ENCODE measurements at regions not wholly inside any gene's neighbourhood (a gene's known extent, or its start where the extent isn't known, plus 50 kb on each side); places are given as distances from the start of the nearest gene placed in this dataset.

DNA sequence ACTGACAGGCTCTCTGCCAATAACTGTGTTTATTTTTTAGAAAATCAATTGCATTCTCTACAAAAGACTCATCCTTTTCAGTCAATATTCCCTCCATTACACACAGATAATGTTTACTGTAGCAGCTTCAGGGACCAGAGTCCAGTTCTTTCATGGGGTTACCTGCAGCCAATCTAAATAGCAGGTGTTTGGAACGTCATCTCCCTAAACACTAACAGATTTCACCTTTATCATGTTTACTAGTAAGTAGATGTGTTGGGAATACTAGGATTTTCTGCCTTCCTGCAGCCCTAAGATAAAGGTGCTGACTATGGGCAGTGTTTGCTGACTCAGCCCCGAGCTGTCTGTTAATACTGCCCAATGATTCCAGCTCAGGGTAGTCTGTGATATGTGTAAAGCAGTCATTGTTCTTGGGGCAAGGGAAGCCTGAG is 447.0 kb downstream of the KIF4B start:
- DNase-seq, result no peak
- intact Hi-C loops (cut with micrococcal nuclease), result no loop called here
- CTCF ChIA-PET, result no interaction called here

DNA sequence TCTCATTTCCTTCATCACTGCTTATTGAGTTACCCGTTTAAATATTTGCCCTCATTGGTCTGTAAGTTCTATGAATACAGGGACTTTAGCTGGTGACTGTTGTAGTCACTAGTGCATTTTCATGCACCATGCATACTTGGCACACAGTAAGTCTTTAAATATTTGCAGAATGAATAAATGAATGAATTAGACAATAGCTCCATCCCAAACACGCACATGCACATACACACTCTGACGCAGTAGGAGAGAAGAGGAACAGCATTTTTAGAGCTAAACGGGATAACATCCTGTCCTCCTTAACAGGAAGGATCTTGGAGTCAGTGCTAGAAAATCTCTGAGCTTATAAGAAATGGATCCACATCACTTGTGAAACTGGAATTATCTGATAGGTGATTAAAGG is 447.7 kb downstream of the KIF4B start:
- ChIA-PET CTCF (no interaction called here), POLR2A (no interaction called here)
- H3K4me1 Mint-ChIP-seq (ENCODE audit: low read depth), result no peaks in the 10 kb centered on the region

More for the DNA sequence above, 447.0 kb downstream of the KIF4B start:
- TF ChIP-seq, protein P1, sequence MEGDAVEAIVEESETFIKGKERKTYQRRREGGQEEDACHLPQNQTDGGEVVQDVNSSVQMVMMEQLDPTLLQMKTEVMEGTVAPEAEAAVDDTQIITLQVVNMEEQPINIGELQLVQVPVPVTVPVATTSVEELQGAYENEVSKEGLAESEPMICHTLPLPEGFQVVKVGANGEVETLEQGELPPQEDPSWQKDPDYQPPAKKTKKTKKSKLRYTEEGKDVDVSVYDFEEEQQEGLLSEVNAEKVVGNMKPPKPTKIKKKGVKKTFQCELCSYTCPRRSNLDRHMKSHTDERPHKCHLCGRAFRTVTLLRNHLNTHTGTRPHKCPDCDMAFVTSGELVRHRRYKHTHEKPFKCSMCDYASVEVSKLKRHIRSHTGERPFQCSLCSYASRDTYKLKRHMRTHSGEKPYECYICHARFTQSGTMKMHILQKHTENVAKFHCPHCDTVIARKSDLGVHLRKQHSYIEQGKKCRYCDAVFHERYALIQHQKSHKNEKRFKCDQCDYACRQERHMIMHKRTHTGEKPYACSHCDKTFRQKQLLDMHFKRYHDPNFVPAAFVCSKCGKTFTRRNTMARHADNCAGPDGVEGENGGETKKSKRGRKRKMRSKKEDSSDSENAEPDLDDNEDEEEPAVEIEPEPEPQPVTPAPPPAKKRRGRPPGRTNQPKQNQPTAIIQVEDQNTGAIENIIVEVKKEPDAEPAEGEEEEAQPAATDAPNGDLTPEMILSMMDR (IDR thresholded peaks at IDR 0.05), result no peak
- ATAC-seq, result no peak
- peaks cover 2% of the 10 kb centered on the region for H3K9me3 Mint-ChIP-seq
- POLR2A ChIA-PET, result no interaction called here
- H3K36me3 Mint-ChIP-seq (ENCODE audit: low read depth), result no peaks in the 10 kb centered on the region
- H3K4me3 Mint-ChIP-seq, result no peak overlapping the region
- no peaks in the 10 kb centered on the region for H3K27me3 Mint-ChIP-seq
- no peaks in the 10 kb centered on the region for H3K4me1 Mint-ChIP-seq (ENCODE audit: low read depth)
- H3K27ac Mint-ChIP-seq, result no peak overlapping the region

DNA sequence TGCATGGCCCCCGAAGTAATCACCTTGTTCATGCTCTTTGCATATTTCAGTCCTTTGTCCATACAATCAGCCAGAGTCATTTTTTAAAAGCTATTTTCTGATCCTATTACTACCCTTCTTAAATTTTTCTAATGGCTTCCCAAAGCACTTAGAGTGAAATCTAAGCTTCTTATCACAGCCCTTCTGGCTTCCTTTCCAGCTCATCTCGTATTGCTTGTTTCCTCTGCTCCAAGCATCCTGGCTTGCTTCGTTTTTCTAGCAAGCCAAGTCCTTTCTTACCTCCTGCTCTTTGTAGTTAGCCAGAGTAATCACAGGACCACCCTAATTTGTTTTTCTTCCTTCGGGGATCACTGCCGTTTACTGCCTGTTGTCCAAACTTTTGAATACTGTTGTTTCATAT is 453.3 kb downstream of the KIF4B start:
- no peaks in the 10 kb centered on the region for H3K4me1 Mint-ChIP-seq (ENCODE audit: low read depth)
- POLR2A ChIA-PET, result no interaction called here

More for the DNA sequence above, 447.7 kb downstream of the KIF4B start:
- H3K27ac Mint-ChIP-seq, result no peak overlapping the region
- peaks cover 2% of the 10 kb centered on the region for H3K9me3 Mint-ChIP-seq
- H3K27me3 Mint-ChIP-seq, result no peaks in the 10 kb centered on the region
- no peaks in the 10 kb centered on the region for H3K36me3 Mint-ChIP-seq (ENCODE audit: low read depth)
- ATAC-seq (no peak), DNase-seq (no peak)
- TF ChIP-seq, protein P1 (IDR thresholded peaks at IDR 0.05), result no peak
- H3K4me3 Mint-ChIP-seq, result no peak overlapping the region
- intact Hi-C loops (cut with micrococcal nuclease), result no loop called here

DNA sequence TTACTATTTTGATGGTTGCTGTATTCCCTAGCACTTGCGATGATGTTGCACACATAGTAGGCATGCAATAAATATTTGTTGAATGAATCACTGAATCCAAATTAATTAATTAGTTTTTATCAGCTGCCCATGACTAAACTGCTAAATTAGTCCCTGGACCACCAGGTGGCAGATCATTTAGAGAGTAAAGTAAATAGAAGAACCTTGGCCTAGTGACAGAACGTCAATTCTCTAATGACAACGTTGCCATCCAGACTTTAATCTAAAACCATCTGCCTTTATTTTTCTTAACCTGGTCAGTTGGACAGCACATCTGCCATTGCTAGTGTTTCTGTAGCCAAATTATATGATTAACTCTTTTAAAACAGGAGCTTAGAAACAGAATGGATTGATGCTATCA is 457.5 kb downstream of the KIF4B start:
- H3K4me1 Mint-ChIP-seq (ENCODE audit: low read depth), result no peaks in the 10 kb centered on the region
- H3K9me3 Mint-ChIP-seq, result no peaks in the 10 kb centered on the region
- no peaks in the 10 kb centered on the region for H3K36me3 Mint-ChIP-seq (ENCODE audit: low read depth)
- DNase-seq (no peak), ATAC-seq (no peak)
- TF ChIP-seq, protein P1 (IDR thresholded peaks at IDR 0.05), result no peak
- no peak overlapping the region for H3K4me3 Mint-ChIP-seq
- intact Hi-C loops (cut with micrococcal nuclease), result no loop called here
- ChIA-PET POLR2A (no interaction called here), CTCF (no interaction called here)
- H3K27ac Mint-ChIP-seq, result no peak overlapping the region
- no peaks in the 10 kb centered on the region for H3K27me3 Mint-ChIP-seq

More for the DNA sequence above, 453.3 kb downstream of the KIF4B start:
- Mint-ChIP-seq H3K27me3 (no peaks in the 10 kb centered on the region), H3K9me3 (peaks cover 2% of the 10 kb centered on the region), H3K27ac (no peak overlapping the region), H3K36me3 (ENCODE audit: low read depth) (no peaks in the 10 kb centered on the region), H3K4me3 (no peak overlapping the region)
- ATAC-seq, result no peak
- CTCF ChIA-PET, result no interaction called here
- intact Hi-C loops (cut with micrococcal nuclease), result no loop called here
- DNase-seq, result no peak
- TF ChIP-seq, protein P1 (IDR thresholded peaks at IDR 0.05), result no peak

DNA sequence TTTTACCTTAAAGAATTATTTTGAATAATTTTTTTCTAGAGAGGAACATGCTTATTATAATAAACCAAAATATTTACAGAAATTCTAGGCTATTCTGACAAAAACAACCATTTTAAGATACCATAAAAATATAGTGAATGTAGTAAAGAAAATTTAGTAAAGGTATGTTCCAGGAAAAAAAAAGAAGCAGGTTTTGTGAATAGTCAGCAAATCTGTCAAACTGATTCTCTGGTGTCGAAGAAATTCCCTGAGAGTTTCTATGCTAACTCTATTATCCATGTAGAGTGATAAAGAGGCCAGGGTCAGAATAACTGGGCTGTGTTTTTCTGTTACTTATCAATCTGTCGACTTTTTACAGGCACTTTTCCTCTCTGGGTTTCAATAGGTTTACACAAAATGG is 459.2 kb downstream of the KIF4B start:
- ChIA-PET POLR2A (no interaction called here), CTCF (no interaction called here)
- intact Hi-C loops (cut with micrococcal nuclease), result no loop called here

More for the DNA sequence above, 459.2 kb downstream of the KIF4B start:
- Mint-ChIP-seq H3K4me1 (ENCODE audit: low read depth) (no peaks in the 10 kb centered on the region), H3K36me3 (ENCODE audit: low read depth) (no peaks in the 10 kb centered on the region), H3K9me3 (no peaks in the 10 kb centered on the region), H3K27ac (no peak overlapping the region), H3K27me3 (no peaks in the 10 kb centered on the region), H3K4me3 (no peak overlapping the region)
- ATAC-seq (no peak), DNase-seq (no peak)
- TF ChIP-seq, protein P1 (IDR thresholded peaks at IDR 0.05), result no peak

Data from activated CD8-positive, alpha-beta T cell treated with anti-CD3 and anti-CD28 coated beads for 36 hours (primary cell).